Ascending aorta (tissue), 2 donors: ENCODE measurements at regions not wholly inside any gene's neighbourhood (a gene's known extent, or its start where the extent isn't known, plus 50 kb on each side); places are given as distances from the start of the nearest gene placed in this dataset.

Experiments
- DNase-seq, 2 donors: peaks; one replicate each; pipeline ENCODE4 v3.0.0-alpha.2; 2019; ENCODE audit warnings: low spot score in 2 of 2
- H3K27ac ChIP-seq, 2 donors: fragments of 200-600 bp; sonication (generic); one replicate each; pipeline ENCODE4 v1.5.1; 2016 to 2017; ENCODE audit warnings: mild to moderate bottlenecking in 1 of 2
- H3K27me3 ChIP-seq: fragments of 200-600 bp; sonication (generic); one replicate; pipeline ENCODE4 v1.5.1; 2017
- H3K36me3 ChIP-seq, 2 donors: fragments of 200-600 bp; sonication (generic); one replicate each; pipeline ENCODE4 v1.5.1; 2016
- H3K4me1 ChIP-seq, 2 donors: fragments of 200-600 bp; sonication (generic); one replicate each; pipeline ENCODE4 v1.5.1; 2016 to 2017; ENCODE audit warnings: mild to moderate bottlenecking in 1 of 2
- H3K4me3 ChIP-seq, 2 donors: fragments of 200-600 bp; sonication (generic); one replicate each; pipeline ENCODE4 v1.5.1; 2016 to 2017; ENCODE audit warnings: mild to moderate bottlenecking in 1 of 2
- H3K9me3 ChIP-seq, 2 donors: fragments of 200-600 bp; sonication (generic); one replicate each; pipeline ENCODE4 v1.5.1; 2016
- intact Hi-C: fragments of 100-400 bp; cut with DNase I; formaldehyde crosslinking; loops from one replicate; pipeline ENCODE4 v1.15.1; 2023
- TF ChIP-seq, protein P1 (sequence below), 3 experiments: fragments of 200-600 bp in 2 of 3; fragments of 450-650 bp in 1 of 3; sonication (generic) in 2 of 3; IDR thresholded peaks; one replicate each; pipeline ENCODE4 v1.5.1; 2016 to 2019; ENCODE audit warnings: antibody characterized with exemption in 3 of 3, mild to moderate bottlenecking in 1 of 3, moderate library complexity in 1 of 3

DNA sequence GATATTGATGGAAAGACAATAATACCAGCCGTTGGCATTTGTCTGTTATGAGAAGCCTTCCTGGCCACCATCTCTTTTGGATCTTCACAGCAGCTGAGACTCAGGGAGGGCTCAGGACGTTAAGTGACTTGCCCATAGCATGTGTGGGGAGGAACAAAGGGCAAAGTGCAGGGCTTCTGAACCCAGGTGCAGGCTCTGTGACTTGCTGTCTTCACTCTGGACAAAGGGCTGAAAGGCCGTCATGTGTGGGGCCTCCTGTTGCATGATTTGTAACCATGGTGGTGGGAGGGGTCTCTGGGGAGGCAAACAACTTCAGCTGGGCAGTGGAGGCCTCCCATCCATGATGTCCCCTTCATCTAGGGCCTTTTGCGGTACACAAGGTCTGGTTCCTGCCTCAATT, 65.5 kb upstream of the SIX2 start:
- Histone ChIP-seq H3K27me3 (no peaks in the 10 kb centered on the region), H3K4me1 (no peaks in the 10 kb centered on the region), H3K27ac (no peak overlapping the region), H3K4me3 (no peak overlapping the region), H3K36me3 (no peaks in the 10 kb centered on the region), H3K9me3 (no peaks in the 10 kb centered on the region)
- intact Hi-C loops, result no loop called here
- TF ChIP-seq, protein P1, sequence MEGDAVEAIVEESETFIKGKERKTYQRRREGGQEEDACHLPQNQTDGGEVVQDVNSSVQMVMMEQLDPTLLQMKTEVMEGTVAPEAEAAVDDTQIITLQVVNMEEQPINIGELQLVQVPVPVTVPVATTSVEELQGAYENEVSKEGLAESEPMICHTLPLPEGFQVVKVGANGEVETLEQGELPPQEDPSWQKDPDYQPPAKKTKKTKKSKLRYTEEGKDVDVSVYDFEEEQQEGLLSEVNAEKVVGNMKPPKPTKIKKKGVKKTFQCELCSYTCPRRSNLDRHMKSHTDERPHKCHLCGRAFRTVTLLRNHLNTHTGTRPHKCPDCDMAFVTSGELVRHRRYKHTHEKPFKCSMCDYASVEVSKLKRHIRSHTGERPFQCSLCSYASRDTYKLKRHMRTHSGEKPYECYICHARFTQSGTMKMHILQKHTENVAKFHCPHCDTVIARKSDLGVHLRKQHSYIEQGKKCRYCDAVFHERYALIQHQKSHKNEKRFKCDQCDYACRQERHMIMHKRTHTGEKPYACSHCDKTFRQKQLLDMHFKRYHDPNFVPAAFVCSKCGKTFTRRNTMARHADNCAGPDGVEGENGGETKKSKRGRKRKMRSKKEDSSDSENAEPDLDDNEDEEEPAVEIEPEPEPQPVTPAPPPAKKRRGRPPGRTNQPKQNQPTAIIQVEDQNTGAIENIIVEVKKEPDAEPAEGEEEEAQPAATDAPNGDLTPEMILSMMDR (IDR thresholded peaks at IDR 0.05), result no peak
- DNase-seq, result no peak

DNA sequence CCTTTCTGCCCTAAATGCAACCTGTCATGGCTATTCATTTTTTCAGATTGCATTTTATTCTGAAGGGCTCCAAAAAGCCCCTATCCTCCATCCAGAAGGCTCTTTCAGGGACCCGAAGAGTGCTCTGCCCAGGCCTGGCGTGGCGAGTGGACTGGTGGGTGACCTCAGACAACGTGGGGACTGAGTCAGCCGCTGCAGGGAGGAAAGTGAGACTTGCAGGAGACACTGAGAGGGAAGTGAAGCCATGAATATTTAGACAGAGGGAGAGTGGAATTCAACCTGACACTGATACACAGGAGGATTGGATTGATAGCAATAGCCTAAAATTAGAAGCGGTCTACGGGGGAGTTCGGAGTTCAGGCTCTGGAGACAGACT, 63.6 kb upstream of the SIX2 start:
- Histone ChIP-seq H3K4me3 (no peak overlapping the region), H3K27ac (no peak overlapping the region), H3K36me3 (no peaks in the 10 kb centered on the region), H3K9me3 (no peaks in the 10 kb centered on the region), H3K27me3 (no peaks in the 10 kb centered on the region), H3K4me1 (no peaks in the 10 kb centered on the region)
- no peak for DNase-seq
- intact Hi-C loops, result no loop called here
- TF ChIP-seq, protein P1 (IDR thresholded peaks at IDR 0.05), result no peak

DNA sequence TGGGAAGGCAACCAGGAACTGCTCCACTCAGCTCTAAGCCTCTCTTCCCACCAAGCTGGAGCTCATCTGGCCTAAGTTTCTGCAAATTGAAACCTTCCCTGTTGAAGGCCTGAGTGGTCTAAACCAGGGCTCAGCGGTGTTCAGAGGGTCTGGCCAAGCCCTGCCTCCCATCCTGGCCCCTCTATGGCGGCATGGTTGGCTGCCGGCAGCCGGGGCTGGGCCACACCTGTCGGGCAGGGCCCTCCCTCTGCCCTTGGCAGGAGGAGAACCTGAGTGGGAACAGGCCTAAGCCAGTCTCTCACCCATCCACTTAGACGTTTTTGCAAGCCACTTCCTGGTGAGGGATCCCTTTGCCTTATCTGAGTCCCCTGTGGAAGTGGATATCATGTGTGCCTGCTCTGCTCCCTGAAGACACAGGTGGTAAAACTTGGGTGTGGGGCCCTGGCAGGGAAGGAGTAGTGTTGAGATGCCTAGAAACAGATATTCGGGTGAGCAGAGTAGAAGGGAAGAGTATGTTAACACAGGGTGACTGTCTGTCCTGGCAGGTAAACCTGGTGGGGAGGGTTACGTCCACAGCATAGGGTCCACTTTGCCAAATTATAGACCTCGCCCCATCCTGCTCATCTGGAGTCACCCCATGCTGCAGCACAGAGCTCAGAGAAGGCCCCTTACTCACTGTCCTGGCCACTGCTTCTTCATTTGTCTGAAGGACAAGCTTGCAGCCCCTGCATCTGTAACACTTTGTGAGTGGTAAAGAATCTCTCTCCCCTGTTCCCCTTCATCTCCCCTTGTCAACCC, 63.0 kb upstream of the SIX2 start:
- Histone ChIP-seq H3K27ac (no peak overlapping the region), H3K9me3 (no peaks in the 10 kb centered on the region), H3K36me3 (no peaks in the 10 kb centered on the region), H3K4me3 (no peak overlapping the region), H3K4me1 (no peaks in the 10 kb centered on the region), H3K27me3 (no peaks in the 10 kb centered on the region)
- TF ChIP-seq, protein P1 (IDR thresholded peaks at IDR 0.05), result no peak
- no peak for DNase-seq
- intact Hi-C loops, result no loop called here

DNA sequence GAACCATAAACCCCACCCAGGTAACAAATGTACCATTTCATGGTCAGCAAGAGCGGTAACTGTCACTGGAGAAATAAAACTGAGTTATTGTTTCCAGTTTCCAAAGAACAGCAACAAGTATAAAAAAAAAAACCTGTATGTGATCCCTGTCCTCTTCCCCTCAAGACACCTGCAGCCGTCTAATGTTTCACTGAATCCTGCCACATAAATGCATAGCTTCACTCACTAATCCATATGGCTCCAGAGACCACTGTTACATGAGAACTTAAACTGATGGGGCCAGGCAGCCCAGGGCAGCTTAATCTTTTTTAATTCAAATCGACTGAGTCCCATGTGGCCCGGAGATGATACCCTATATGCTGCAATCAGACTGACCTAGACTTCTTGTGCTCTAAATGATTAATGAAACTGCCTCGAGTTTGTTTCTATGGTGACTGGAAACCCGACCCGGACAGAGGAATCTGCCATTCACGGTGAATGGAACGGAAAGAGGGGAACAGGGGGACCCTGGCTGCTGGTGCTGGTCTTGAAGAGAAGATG, 60.9 kb upstream of the SIX2 start:
- no peaks in the 10 kb centered on the region for H3K27me3 ChIP-seq

GRCh38 chr2:45069684-45070083, 60.4 kb upstream of the SIX2 start:
- no peak for DNase-seq
- H3K27me3 ChIP-seq, result no peaks in the 10 kb centered on the region
- H3K4me1 ChIP-seq, result no peaks in the 10 kb centered on the region
- no peak overlapping the region for H3K4me3 ChIP-seq
- H3K36me3 ChIP-seq, result no peaks in the 10 kb centered on the region
- intact Hi-C loops, result no loop called here
- no peak overlapping the region for H3K27ac ChIP-seq
- H3K9me3 ChIP-seq, result no peaks in the 10 kb centered on the region
- TF ChIP-seq, protein P1 (IDR thresholded peaks at IDR 0.05), result no peak

More for the DNA sequence above, 60.9 kb upstream of the SIX2 start:
- Histone ChIP-seq H3K27ac (no peak overlapping the region), H3K9me3 (no peaks in the 10 kb centered on the region), H3K4me3 (no peak overlapping the region), H3K36me3 (no peaks in the 10 kb centered on the region), H3K4me1 (no peaks in the 10 kb centered on the region)
- intact Hi-C loops, result no loop called here
- DNase-seq, result no peak
- TF ChIP-seq, protein P1 (IDR thresholded peaks at IDR 0.05), result no peak
